ENCODE measurements at regions not wholly inside any gene's neighbourhood (a gene's known extent, or its start where the extent isn't known, plus 50 kb on each side); places are given as distances from the start of the nearest gene placed in this dataset.

DNA sequence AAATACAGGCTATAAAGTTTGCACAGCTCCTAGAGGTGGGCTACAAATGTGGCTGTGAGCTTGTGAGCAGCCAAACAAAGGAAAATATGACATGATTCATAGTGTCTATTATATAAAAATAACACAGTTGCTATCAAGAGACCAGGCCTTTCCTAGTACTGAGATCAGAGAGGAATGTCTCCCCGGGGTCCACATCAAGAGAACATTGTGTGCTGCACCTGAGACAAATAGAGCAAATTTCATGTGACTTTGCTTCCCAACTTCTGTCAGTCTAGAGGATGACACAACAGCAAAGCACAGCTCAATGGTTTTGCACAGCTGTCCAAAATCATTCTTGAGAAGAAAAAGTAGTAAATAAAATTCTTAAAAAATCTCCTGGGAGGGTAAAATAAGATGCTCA lies 297.5 kb upstream of the PRKD1 start:
- Histone ChIP-seq H3K27me3 (ENCODE audit: insufficient read depth, low read length) (no peaks in the 10 kb centered on the region), H3K18ac (ENCODE audit: low read length) (no peak overlapping the region), H3K79me1 (ENCODE audit: low read length) (no peaks in the 10 kb centered on the region), H3K79me2 (ENCODE audit: control insufficient read depth, insufficient read depth, low read length, poor library complexity) (no peaks in the 10 kb centered on the region), H2BK5ac (ENCODE audit: low read depth, low read length, poor library complexity) (no peak overlapping the region), H3K23ac (ENCODE audit: low read length) (no peak overlapping the region), H3K4me3 (ENCODE audit: low read depth, low read length) (no peak overlapping the region), H2BK12ac (ENCODE audit: low read length) (no peak overlapping the region), H3K9me3 (ENCODE audit: insufficient read depth, low read depth, low read length) (no peaks in the 10 kb centered on the region), H4K12ac (ENCODE audit: low read depth, low read length) (no peak overlapping the region), H2BK120ac (ENCODE audit: insufficient read depth, low read length, poor library complexity) (no peak overlapping the region), H3K27ac (ENCODE audit: low read depth, low read length) (no peak overlapping the region), H2AK5ac (ENCODE audit: low read length) (no peak overlapping the region), H2AFZ (ENCODE audit: insufficient read depth, low read length, poor library complexity) (no peak overlapping the region), H3K9ac (ENCODE audit: low read length) (no peak overlapping the region), H3K4me1 (ENCODE audit: control insufficient read depth in 1 of 2, insufficient read depth in 2 of 2, low read length in 2 of 2) (peaks cover 0 to 5% of the 10 kb centered on the region in 2 experiments), H4K91ac (ENCODE audit: low read depth, low read length) (no peak overlapping the region), H3K14ac (ENCODE audit: low read length) (no peak overlapping the region), H3K4ac (ENCODE audit: low read depth, low read length) (no peak overlapping the region), H4K8ac (ENCODE audit: low read depth, low read length) (no peak overlapping the region), H3K36me3 (ENCODE audit: control insufficient read depth in 1 of 2, insufficient read depth in 2 of 2, low read length in 2 of 2) (no peaks in the 10 kb centered on the region), H3K4me2 (ENCODE audit: low read length) (no peak overlapping the region)
- WGBS (ENCODE audit: extremely low coverage, insufficient coverage, insufficient read length): no CpG with 5 or more reads among the region's 1 CpG
- DNase-seq: no peak

DNA sequence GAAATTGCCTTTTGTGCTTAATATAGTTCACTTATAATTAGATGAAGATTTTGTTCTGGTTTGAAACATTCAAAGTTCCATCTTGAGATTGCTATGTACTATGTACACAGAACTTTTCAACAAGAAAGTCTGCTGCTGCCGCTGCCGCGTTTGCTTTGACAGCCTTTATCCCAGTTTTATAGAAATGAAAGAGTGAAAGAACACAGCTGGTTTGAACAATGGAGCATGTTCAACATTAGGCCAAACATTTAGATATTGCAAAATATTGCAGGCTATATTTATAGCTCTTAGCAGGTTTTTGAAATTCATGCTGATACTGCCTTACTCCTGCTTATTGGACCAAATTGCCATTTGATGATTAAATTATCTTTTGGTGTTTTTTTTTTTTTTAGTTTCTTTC lies 299.8 kb upstream of the PRKD1 start:
- Histone ChIP-seq H3K18ac (ENCODE audit: low read length) (no peak overlapping the region), H2BK12ac (ENCODE audit: low read length) (no peak overlapping the region), H4K8ac (ENCODE audit: low read depth, low read length) (no peak overlapping the region), H2AFZ (ENCODE audit: insufficient read depth, low read length, poor library complexity) (no peak overlapping the region), H3K27me3 (ENCODE audit: insufficient read depth, low read length) (no peaks in the 10 kb centered on the region), H3K4ac (ENCODE audit: low read depth, low read length) (no peak overlapping the region), H2BK5ac (ENCODE audit: low read depth, low read length, poor library complexity) (no peak overlapping the region), H4K91ac (ENCODE audit: low read depth, low read length) (no peak overlapping the region), H3K79me1 (ENCODE audit: low read length) (no peaks in the 10 kb centered on the region), H4K12ac (ENCODE audit: low read depth, low read length) (no peak overlapping the region), H2AK5ac (ENCODE audit: low read length) (no peak overlapping the region), H3K4me2 (ENCODE audit: low read length) (no peak overlapping the region), H3K14ac (ENCODE audit: low read length) (no peak overlapping the region), H3K79me2 (ENCODE audit: control insufficient read depth, insufficient read depth, low read length, poor library complexity) (no peaks in the 10 kb centered on the region), H3K23ac (ENCODE audit: low read length) (no peak overlapping the region), H3K4me3 (ENCODE audit: low read depth, low read length) (no peak overlapping the region), H3K9ac (ENCODE audit: low read length) (no peak overlapping the region), H3K4me1 (ENCODE audit: control insufficient read depth in 1 of 2, insufficient read depth in 2 of 2, low read length in 2 of 2) (peaks cover 0 to 5% of the 10 kb centered on the region in 2 experiments), H2BK120ac (ENCODE audit: insufficient read depth, low read length, poor library complexity) (no peak overlapping the region), H3K27ac (ENCODE audit: low read depth, low read length) (no peak overlapping the region), H3K9me3 (ENCODE audit: insufficient read depth, low read depth, low read length) (no peaks in the 10 kb centered on the region), H3K36me3 (ENCODE audit: control insufficient read depth in 1 of 2, insufficient read depth in 2 of 2, low read length in 2 of 2) (no peaks in the 10 kb centered on the region)
- WGBS (ENCODE audit: extremely low coverage, insufficient coverage, insufficient read length): no CpG with 5 or more reads among the region's 3 CpGs
- DNase-seq: no peak

DNA sequence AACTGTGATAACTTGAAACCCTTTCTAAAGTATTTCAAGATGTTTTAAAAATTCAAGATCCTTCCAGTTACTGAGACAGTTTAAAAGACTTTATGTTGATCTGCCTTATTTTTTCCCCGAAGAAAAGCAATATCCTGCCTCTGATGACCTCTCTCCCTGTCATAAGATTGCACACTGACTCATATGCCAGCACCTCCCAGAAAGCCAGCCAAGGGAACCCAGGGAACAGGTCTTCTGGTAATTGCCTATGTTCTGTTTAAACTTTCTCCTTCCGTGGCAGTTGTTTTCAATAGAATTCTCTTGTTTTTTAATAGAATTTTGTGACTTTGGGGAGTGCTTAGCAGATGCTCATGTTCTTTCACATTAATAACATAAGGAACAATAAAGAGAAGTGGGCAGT lies 300.2 kb upstream of the PRKD1 start:
- Histone ChIP-seq H2BK5ac (ENCODE audit: low read depth, low read length, poor library complexity) (no peak overlapping the region), H3K4me3 (ENCODE audit: low read depth, low read length) (no peak overlapping the region), H2AFZ (ENCODE audit: insufficient read depth, low read length, poor library complexity) (no peak overlapping the region), H2BK120ac (ENCODE audit: insufficient read depth, low read length, poor library complexity) (no peak overlapping the region), H3K9me3 (ENCODE audit: insufficient read depth, low read depth, low read length) (no peaks in the 10 kb centered on the region), H3K23ac (ENCODE audit: low read length) (no peak overlapping the region), H3K27me3 (ENCODE audit: insufficient read depth, low read length) (no peaks in the 10 kb centered on the region), H2BK12ac (ENCODE audit: low read length) (no peak overlapping the region), H3K9ac (ENCODE audit: low read length) (no peak overlapping the region), H3K36me3 (ENCODE audit: control insufficient read depth in 1 of 2, insufficient read depth in 2 of 2, low read length in 2 of 2) (no peaks in the 10 kb centered on the region), H3K18ac (ENCODE audit: low read length) (no peak overlapping the region), H4K12ac (ENCODE audit: low read depth, low read length) (no peak overlapping the region), H3K4ac (ENCODE audit: low read depth, low read length) (no peak overlapping the region), H4K91ac (ENCODE audit: low read depth, low read length) (no peak overlapping the region), H4K8ac (ENCODE audit: low read depth, low read length) (no peak overlapping the region), H3K27ac (ENCODE audit: low read depth, low read length) (no peak overlapping the region), H2AK5ac (ENCODE audit: low read length) (no peak overlapping the region), H3K14ac (ENCODE audit: low read length) (no peak overlapping the region), H3K79me2 (ENCODE audit: control insufficient read depth, insufficient read depth, low read length, poor library complexity) (no peaks in the 10 kb centered on the region), H3K4me2 (ENCODE audit: low read length) (no peak overlapping the region), H3K4me1 (ENCODE audit: control insufficient read depth in 1 of 2, insufficient read depth in 2 of 2, low read length in 2 of 2) (peaks cover 0 to 5% of the 10 kb centered on the region in 2 experiments), H3K79me1 (ENCODE audit: low read length) (no peaks in the 10 kb centered on the region)
- no CpG with 5 or more reads among the region's 2 CpGs for WGBS (ENCODE audit: extremely low coverage, insufficient coverage, insufficient read length)
- peak; percentile 12 to 38 for DNase-seq

DNA sequence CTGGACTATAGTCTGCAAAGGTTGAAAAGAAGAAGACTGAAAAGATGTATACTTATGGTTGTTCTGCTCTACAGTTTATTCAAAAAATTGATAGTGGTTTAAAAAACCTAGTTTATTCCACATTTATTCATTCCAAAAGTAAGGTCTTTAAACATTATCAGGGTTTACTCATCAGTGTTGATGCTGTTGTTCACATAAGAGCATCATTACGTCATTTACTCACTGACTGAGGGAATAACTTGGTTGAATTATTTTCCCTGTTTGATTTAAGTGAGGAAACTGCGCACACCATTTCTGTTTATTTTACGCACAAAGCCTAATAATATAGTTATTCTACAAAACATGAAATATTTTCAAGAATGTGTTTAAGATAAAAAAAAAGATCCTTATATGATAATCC lies 303.1 kb upstream of the PRKD1 start:
- H3K79me2 ChIP-seq (ENCODE audit: control insufficient read depth, insufficient read depth, low read length, poor library complexity): no peaks in the 10 kb centered on the region
- WGBS (ENCODE audit: extremely low coverage, insufficient coverage, insufficient read length): no CpG with 5 or more reads among the region's 3 CpGs
- no peaks in the 10 kb centered on the region for H3K36me3 ChIP-seq (ENCODE audit: control insufficient read depth in 1 of 2, insufficient read depth in 2 of 2, low read length in 2 of 2)
- no peaks in the 10 kb centered on the region for H3K79me1 ChIP-seq (ENCODE audit: low read length)
- H2BK5ac ChIP-seq (ENCODE audit: low read depth, low read length, poor library complexity): no peak overlapping the region
- H3K27me3 ChIP-seq (ENCODE audit: insufficient read depth, low read length): no peaks in the 10 kb centered on the region
- no peak for DNase-seq
- no peak overlapping the region for H3K4ac ChIP-seq (ENCODE audit: low read depth, low read length)
- no peak overlapping the region for H4K8ac ChIP-seq (ENCODE audit: low read depth, low read length)
- H2BK12ac ChIP-seq (ENCODE audit: low read length): no peak overlapping the region
- no peak overlapping the region for H4K91ac ChIP-seq (ENCODE audit: low read depth, low read length)
- H3K4me1 ChIP-seq (ENCODE audit: control insufficient read depth in 1 of 2, insufficient read depth in 2 of 2, low read length in 2 of 2): no peaks in the 10 kb centered on the region
- no peaks in the 10 kb centered on the region for H3K9me3 ChIP-seq (ENCODE audit: insufficient read depth, low read depth, low read length)
- H3K27ac ChIP-seq (ENCODE audit: low read depth, low read length): no peak overlapping the region
- no peak overlapping the region for H3K18ac ChIP-seq (ENCODE audit: low read length)
- no peak overlapping the region for H3K4me3 ChIP-seq (ENCODE audit: low read depth, low read length)
- no peak overlapping the region for H3K14ac ChIP-seq (ENCODE audit: low read length)
- H2BK120ac ChIP-seq (ENCODE audit: insufficient read depth, low read length, poor library complexity): no peak overlapping the region
- no peak overlapping the region for H4K12ac ChIP-seq (ENCODE audit: low read depth, low read length)
- H2AK5ac ChIP-seq (ENCODE audit: low read length): no peak overlapping the region
- H3K9ac ChIP-seq (ENCODE audit: low read length): no peak overlapping the region
- no peak overlapping the region for H3K4me2 ChIP-seq (ENCODE audit: low read length)
- no peak overlapping the region for H2AFZ ChIP-seq (ENCODE audit: insufficient read depth, low read length, poor library complexity)
- H3K23ac ChIP-seq (ENCODE audit: low read length): no peak overlapping the region
